ENCODE measurements at regions not wholly inside any gene's neighbourhood (a gene's known extent, or its start where the extent isn't known, plus 50 kb on each side); places are given as distances from the start of the nearest gene placed in this dataset.

GRCh38 chr4:156413239-156414135 lies 459.8 kb upstream of the CTSO start:
- Mint-ChIP-seq H3K27ac (no peak overlapping the region), H3K4me1 (no peaks in the 10 kb centered on the region), H3K9me3 (ENCODE audit: low read depth) (peaks cover 6% of the 10 kb centered on the region), H3K36me3 (ENCODE audit: low read depth) (no peaks in the 10 kb centered on the region), H3K4me3 (no peak overlapping the region), H3K27me3 (no peaks in the 10 kb centered on the region)
- DNase-seq (no peak), ATAC-seq (no peak)
- intact Hi-C loops (cut with DNase I, micrococcal nuclease) = no loop called here
- ChIA-PET CTCF (no interaction called here), POLR2A (no interaction called here)

- no peak for ATAC-seq
- CTCF ChIA-PET = no interaction called here
- POLR2A ChIA-PET = no interaction called here
These were observed 457.9 kb upstream of the CTSO start for GRCh38 chr4:156411531-156411930.

GRCh38 chr4:156408749-156409148 lies 455.1 kb upstream of the CTSO start:
- Mint-ChIP-seq H3K36me3 (ENCODE audit: low read depth) (no peaks in the 10 kb centered on the region), H3K27ac (no peak overlapping the region), H3K4me1 (no peaks in the 10 kb centered on the region), H3K9me3 (ENCODE audit: low read depth) (peaks cover 16% of the 10 kb centered on the region), H3K4me3 (no peak overlapping the region), H3K27me3 (no peaks in the 10 kb centered on the region)
- DNase-seq (no peak), ATAC-seq (no peak)
- intact Hi-C loops (cut with DNase I, micrococcal nuclease) = no loop called here
- POLR2A ChIA-PET = no interaction called here
- CTCF ChIA-PET = interaction anchor here (1.1 kb wide), 1 partner anchor 62 kb away, joined by 4 read pairs; no protein-coding TSS in a partner anchor

More at GRCh38 chr4:156411531-156411930, 457.9 kb upstream of the CTSO start:
- no peaks in the 10 kb centered on the region for H3K36me3 Mint-ChIP-seq (ENCODE audit: low read depth)
- intact Hi-C loops (cut with DNase I, micrococcal nuclease) = no loop called here
- H3K4me1 Mint-ChIP-seq = no peaks in the 10 kb centered on the region
- H3K9me3 Mint-ChIP-seq (ENCODE audit: low read depth) = peaks cover 4% of the 10 kb centered on the region
- DNase-seq = no peak
- H3K27me3 Mint-ChIP-seq = no peaks in the 10 kb centered on the region
- H3K27ac Mint-ChIP-seq = no peak overlapping the region
- H3K4me3 Mint-ChIP-seq = no peak overlapping the region

GRCh38 chr4:156401371-156401770 lies 447.7 kb upstream of the CTSO start:
- no peak for DNase-seq
- intact Hi-C loops (cut with DNase I, micrococcal nuclease) = no loop called here
- H3K27ac Mint-ChIP-seq = no peak overlapping the region

GRCh38 chr4:156396534-156396933 lies 442.9 kb upstream of the CTSO start:
- no peak overlapping the region for H3K4me3 Mint-ChIP-seq
- ChIA-PET CTCF (no interaction called here), POLR2A (no interaction called here)
- DNase-seq = no peak
- no peaks in the 10 kb centered on the region for H3K36me3 Mint-ChIP-seq (ENCODE audit: low read depth)
- intact Hi-C loops (cut with DNase I, micrococcal nuclease) = no loop called here
- no peaks in the 10 kb centered on the region for H3K4me1 Mint-ChIP-seq
- H3K27ac Mint-ChIP-seq = no peak overlapping the region
- no peak for ATAC-seq
- H3K9me3 Mint-ChIP-seq (ENCODE audit: low read depth) = no peaks in the 10 kb centered on the region
- no peaks in the 10 kb centered on the region for H3K27me3 Mint-ChIP-seq

More at GRCh38 chr4:156401371-156401770, 447.7 kb upstream of the CTSO start:
- Mint-ChIP-seq H3K4me3 (no peak overlapping the region), H3K4me1 (no peaks in the 10 kb centered on the region), H3K36me3 (ENCODE audit: low read depth) (no peaks in the 10 kb centered on the region), H3K27me3 (no peaks in the 10 kb centered on the region), H3K9me3 (ENCODE audit: low read depth) (peaks cover 12% of the 10 kb centered on the region)
- ChIA-PET CTCF (no interaction called here), POLR2A (no interaction called here)
- ATAC-seq = no peak

GRCh38 chr4:156391325-156391653 lies 437.6 kb upstream of the CTSO start:
- Mint-ChIP-seq H3K4me3 (no peak overlapping the region), H3K9me3 (ENCODE audit: low read depth) (no peaks in the 10 kb centered on the region), H3K27me3 (no peaks in the 10 kb centered on the region), H3K4me1 (no peaks in the 10 kb centered on the region), H3K36me3 (ENCODE audit: low read depth) (no peaks in the 10 kb centered on the region), H3K27ac (no peak overlapping the region)
- intact Hi-C loops (cut with DNase I, micrococcal nuclease) = no loop called here
- ChIA-PET CTCF (no interaction called here), POLR2A (no interaction called here)
- ATAC-seq = no peak
- DNase-seq = no peak

- intact Hi-C loops (cut with DNase I, micrococcal nuclease) = no loop called here
- DNase-seq (no peak), ATAC-seq (no peak)
- H3K9me3 Mint-ChIP-seq (ENCODE audit: low read depth) = no peaks in the 10 kb centered on the region
- POLR2A ChIA-PET = no interaction called here
- no peaks in the 10 kb centered on the region for H3K27me3 Mint-ChIP-seq
- no peak overlapping the region for H3K27ac Mint-ChIP-seq
- H3K36me3 Mint-ChIP-seq (ENCODE audit: low read depth) = no peaks in the 10 kb centered on the region
- no peaks in the 10 kb centered on the region for H3K4me1 Mint-ChIP-seq
- H3K4me3 Mint-ChIP-seq = no peak overlapping the region
- CTCF ChIA-PET = interaction anchor here (1.0 kb wide), 1 partner anchor 9 kb away, joined by 4 read pairs; no protein-coding TSS in a partner anchor
These were observed 437.1 kb upstream of the CTSO start for GRCh38 chr4:156390599-156391324.

- intact Hi-C loops (cut with DNase I, micrococcal nuclease) = no loop called here
These were observed 435.2 kb upstream of the CTSO start for GRCh38 chr4:156388826-156389225.

GRCh38 chr4:156378033-156378665 lies 424.5 kb upstream of the CTSO start:
- no peaks in the 10 kb centered on the region for H3K36me3 Mint-ChIP-seq (ENCODE audit: low read depth)
- H3K4me1 Mint-ChIP-seq = no peaks in the 10 kb centered on the region
- no peaks in the 10 kb centered on the region for H3K27me3 Mint-ChIP-seq
- H3K9me3 Mint-ChIP-seq (ENCODE audit: low read depth) = no peaks in the 10 kb centered on the region
- ATAC-seq = no peak
- H3K27ac Mint-ChIP-seq = no peak overlapping the region
- intact Hi-C loops (cut with DNase I, micrococcal nuclease) = loop anchor here in 1 of 2 experiments (5.0 kb wide), 1 partner anchor 571 kb away; no protein-coding TSS in a partner anchor
- ChIA-PET POLR2A (no interaction called here), CTCF (no interaction called here)
- H3K4me3 Mint-ChIP-seq = no peak overlapping the region
- no peak for DNase-seq

More at GRCh38 chr4:156388826-156389225, 435.2 kb upstream of the CTSO start:
- ChIA-PET POLR2A (no interaction called here), CTCF (no interaction called here)
- ATAC-seq (no peak), DNase-seq (no peak)
- Mint-ChIP-seq H3K36me3 (ENCODE audit: low read depth) (no peaks in the 10 kb centered on the region), H3K9me3 (ENCODE audit: low read depth) (no peaks in the 10 kb centered on the region), H3K4me1 (no peaks in the 10 kb centered on the region), H3K4me3 (no peak overlapping the region), H3K27me3 (no peaks in the 10 kb centered on the region), H3K27ac (no peak overlapping the region)

GRCh38 chr4:156377036-156377710 lies 423.5 kb upstream of the CTSO start:
- H3K36me3 Mint-ChIP-seq (ENCODE audit: low read depth) = no peaks in the 10 kb centered on the region
- POLR2A ChIA-PET = no interaction called here
- no peaks in the 10 kb centered on the region for H3K4me1 Mint-ChIP-seq

GRCh38 chr4:156374894-156375293 lies 421.2 kb upstream of the CTSO start:
- no peak for ATAC-seq
- ChIA-PET CTCF (interaction anchor here (0.6 kb wide), 1 partner anchor 1455 kb away, joined by 3 read pairs; no protein-coding TSS in a partner anchor), POLR2A (no interaction called here)
- no peak for DNase-seq
- Mint-ChIP-seq H3K36me3 (ENCODE audit: low read depth) (no peaks in the 10 kb centered on the region), H3K4me1 (no peaks in the 10 kb centered on the region), H3K27ac (no peak overlapping the region), H3K4me3 (no peak overlapping the region), H3K9me3 (ENCODE audit: low read depth) (no peaks in the 10 kb centered on the region), H3K27me3 (no peaks in the 10 kb centered on the region)
- intact Hi-C loops (cut with DNase I, micrococcal nuclease) = loop anchor here in 1 of 2 experiments (5.0 kb wide), 1 partner anchor 568 kb away; no protein-coding TSS in a partner anchor

More at GRCh38 chr4:156377036-156377710, 423.5 kb upstream of the CTSO start:
- Mint-ChIP-seq H3K27ac (no peak overlapping the region), H3K4me3 (no peak overlapping the region), H3K27me3 (no peaks in the 10 kb centered on the region), H3K9me3 (ENCODE audit: low read depth) (no peaks in the 10 kb centered on the region)
- DNase-seq (no peak), ATAC-seq (no peak)
- CTCF ChIA-PET = no interaction called here
- intact Hi-C loops (cut with DNase I, micrococcal nuclease) = loop anchor here in 1 of 2 experiments (5.0 kb wide), 1 partner anchor 570 kb away; no protein-coding TSS in a partner anchor
